Frontal cortex (tissue), 3 donors: ENCODE measurements at regions not wholly inside any gene's neighbourhood (a gene's known extent, or its start where the extent isn't known, plus 50 kb on each side); places are given as distances from the start of the nearest gene placed in this dataset.
"Not testable (repeated sequence)": the region's sequence is repeated elsewhere in the genome, so short reads cannot be mapped to it uniquely, and the experiment has no call there.

ENCODE experiments used
- DNase-seq, 2 donors: peaks; one replicate each; pipeline ENCODE4 v3.0.0; 2012; ENCODE audit warnings: low spot score in 2 of 2
- FAIRE-seq: peaks from 2 replicates; lab custom pipeline; 2012; peaks lifted over from hg19 to GRCh38; lab: Jason Lieb, UNC
- donor health status: control.
- donor health status: control.
- donor health status: control.

GRCh38 chr10:120748519-120748918 lies 102.6 kb upstream of the WDR11 start:
- FAIRE-seq (no peak), DNase-seq (no peak)

- FAIRE-seq (no peak), DNase-seq (no peak)
Observed at GRCh38 chr10:120749072-120749471, 102.1 kb upstream of the WDR11 start.

GRCh38 chr10:120749856-120750566 lies 101.2 kb upstream of the WDR11 start:
- no peak for FAIRE-seq

DNA sequence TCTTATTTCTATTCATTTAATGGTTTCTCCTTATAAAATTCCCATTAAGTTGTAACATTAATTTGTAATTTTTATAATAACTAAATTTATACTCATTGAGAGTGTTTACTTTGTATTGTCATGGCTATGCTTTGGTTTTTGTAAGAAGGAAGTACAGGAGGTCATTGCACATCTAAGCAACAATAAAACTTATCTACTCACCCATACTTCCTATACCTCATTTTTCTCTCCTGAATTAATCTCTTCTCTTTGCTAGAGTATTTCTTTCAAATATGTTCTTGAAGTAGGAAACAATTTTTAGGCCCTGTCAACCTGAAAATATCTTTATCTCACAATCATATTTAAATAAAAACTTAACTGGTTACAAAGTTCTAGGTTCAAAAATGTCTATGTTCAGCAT lies 95.4 kb upstream of the WDR11 start:
- no peak for FAIRE-seq

More at GRCh38 chr10:120749856-120750566, 101.2 kb upstream of the WDR11 start:
- no peak for DNase-seq

DNA sequence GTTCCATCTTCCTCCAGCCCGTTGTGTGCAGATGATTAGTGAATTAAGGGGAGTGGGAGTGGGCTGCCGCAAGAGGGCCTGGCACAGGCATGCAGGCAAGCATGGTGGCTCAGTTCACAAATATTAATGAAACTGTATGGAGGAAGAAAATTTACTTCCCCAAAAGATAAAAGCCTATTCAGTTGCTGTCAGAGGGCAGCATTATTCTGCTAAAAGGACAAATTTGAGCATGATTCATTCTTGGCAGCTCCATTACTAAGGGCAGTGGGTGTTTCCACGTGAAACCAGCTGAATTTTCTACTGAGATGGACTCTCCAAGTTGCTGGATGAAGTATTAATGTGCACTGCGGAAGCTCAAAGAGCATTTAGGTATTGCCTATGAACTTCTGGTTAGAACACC lies 90.9 kb upstream of the WDR11 start:
- DNase-seq (no peak), FAIRE-seq (no peak)

More for the DNA sequence above, 95.4 kb upstream of the WDR11 start:
- DNase-seq: no peak

DNA sequence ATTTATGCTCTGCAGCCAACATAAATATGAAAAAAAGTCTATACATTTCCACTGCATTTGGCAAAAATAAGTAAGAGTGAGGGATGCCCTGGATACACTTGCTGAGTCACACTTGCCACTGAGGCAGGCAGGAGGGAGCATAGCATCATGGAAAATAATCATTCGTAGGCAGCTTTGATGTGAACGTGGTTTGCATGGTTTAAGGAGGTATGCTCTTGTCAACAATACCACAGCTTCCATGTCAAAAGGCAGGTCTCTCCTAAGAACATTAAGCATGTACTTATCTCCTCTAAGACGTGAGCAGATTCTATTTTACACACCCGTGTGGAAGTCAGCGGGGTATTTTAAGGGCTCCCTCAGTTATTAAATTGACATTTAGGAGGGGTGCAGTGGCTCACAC lies 89.2 kb upstream of the WDR11 start:
- no peak for FAIRE-seq

GRCh38 chr10:120765226-120765803 lies 85.8 kb upstream of the WDR11 start:
- FAIRE-seq: no peak
- DNase-seq: no peak

More for the DNA sequence above, 89.2 kb upstream of the WDR11 start:
- no peak for DNase-seq

DNA sequence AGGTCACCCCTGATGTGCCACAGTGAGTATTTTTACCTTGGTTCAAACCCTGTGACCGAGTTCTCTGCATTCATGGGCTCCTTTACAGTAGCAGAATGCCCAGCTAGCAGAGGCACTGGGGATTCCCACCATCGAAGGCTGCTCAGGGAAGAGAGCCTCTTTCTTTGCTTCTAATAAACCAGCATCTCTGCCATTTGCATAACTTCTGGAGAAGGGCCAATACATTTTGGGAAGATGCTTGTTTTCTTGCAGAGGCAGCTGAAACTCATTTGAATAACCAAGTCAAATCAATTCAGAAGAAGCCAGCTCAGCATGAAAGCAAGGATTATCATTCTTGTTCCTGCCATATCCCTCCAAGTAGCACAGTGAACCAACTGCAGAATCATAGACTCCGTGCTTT lies 82.9 kb upstream of the WDR11 start:
- DNase-seq (no peak), FAIRE-seq (no peak)

DNA sequence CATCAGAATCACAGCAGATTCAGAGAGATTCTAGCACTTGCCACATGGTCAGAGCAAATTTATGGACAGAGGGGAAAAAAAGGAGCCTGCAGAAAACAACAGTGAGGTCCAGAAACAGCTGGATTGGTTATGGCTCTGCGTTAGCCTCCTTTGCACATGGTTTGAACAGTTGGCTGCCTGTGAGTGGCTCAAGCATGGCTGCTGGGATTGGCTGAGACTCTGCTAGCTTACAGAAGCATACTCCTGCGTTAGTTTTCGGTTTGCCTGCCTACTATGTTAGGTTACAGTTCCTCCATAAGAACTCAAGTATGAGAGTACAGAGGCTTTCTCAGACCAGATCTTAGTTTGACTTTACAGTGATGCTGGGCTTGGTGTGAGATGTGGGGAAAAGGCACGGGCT lies 80.7 kb upstream of the WDR11 start:
- DNase-seq: no peak
- no peak for FAIRE-seq

- DNase-seq: no peak
- FAIRE-seq: no peak
Observed at GRCh38 chr10:120776442-120776841, 74.7 kb upstream of the WDR11 start.

GRCh38 chr10:120782336-120782735 lies 68.8 kb upstream of the WDR11 start:
- DNase-seq: no peak
- no peak for FAIRE-seq

GRCh38 chr10:120783098-120783497 lies 68.1 kb upstream of the WDR11 start:
- no peak for DNase-seq
- FAIRE-seq: no peak

- FAIRE-seq: no peak
- DNase-seq: no peak
Observed at GRCh38 chr10:120783867-120784266, 67.3 kb upstream of the WDR11 start.

GRCh38 chr10:120788771-120789170 lies 62.4 kb upstream of the WDR11 start:
- FAIRE-seq: no peak
- no peak for DNase-seq

DNA sequence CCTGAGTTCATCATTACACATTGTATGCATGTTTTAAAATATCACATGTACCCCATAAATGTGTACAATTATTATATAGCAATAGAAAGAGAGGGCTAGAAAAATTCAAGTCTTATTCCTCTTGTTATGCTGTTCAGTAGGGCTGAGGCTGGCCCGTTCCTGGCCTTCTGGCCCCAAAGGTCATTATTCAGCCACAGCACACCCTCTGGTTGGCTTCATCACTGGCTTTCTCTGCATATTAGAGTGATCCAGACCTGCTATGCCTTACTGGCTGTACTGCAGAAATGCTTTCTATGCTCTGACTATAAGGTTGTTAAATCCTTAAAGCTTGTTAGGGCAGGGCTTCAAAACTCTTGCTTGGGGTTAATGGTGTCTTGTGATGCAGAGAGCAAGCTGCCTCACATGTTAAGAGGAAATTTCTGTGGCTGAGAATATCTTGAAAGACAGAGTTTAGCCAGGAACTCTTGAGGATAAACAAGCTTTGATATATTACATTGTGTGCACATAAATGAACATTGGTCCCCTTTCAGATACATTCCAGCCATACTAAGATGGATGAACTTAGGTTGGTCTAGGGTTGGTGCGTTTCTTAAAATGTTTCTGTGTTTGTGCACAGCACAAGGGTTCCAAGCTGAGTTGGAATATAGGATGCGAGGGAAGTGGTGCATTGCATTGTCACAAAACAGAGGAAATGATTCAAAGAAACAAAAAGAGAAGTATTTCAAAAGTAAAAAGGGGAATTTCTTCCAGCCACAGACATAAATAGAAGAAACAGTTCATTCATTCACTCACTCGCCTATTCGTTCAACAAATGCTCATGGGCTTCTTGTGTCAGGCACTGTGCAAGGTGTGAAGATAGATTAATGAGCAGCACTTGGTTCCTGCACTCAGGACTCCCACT lies 61.6 kb upstream of the WDR11 start:
- no peak for DNase-seq

GRCh38 chr10:120791316-120791715 lies 59.8 kb upstream of the WDR11 start:
- FAIRE-seq (no peak), DNase-seq (no peak)

More for the DNA sequence above, 61.6 kb upstream of the WDR11 start:
- FAIRE-seq: no peak

- FAIRE-seq (no peak), DNase-seq (no peak)
Observed at GRCh38 chr10:120793088-120793487, 58.1 kb upstream of the WDR11 start.

DNA sequence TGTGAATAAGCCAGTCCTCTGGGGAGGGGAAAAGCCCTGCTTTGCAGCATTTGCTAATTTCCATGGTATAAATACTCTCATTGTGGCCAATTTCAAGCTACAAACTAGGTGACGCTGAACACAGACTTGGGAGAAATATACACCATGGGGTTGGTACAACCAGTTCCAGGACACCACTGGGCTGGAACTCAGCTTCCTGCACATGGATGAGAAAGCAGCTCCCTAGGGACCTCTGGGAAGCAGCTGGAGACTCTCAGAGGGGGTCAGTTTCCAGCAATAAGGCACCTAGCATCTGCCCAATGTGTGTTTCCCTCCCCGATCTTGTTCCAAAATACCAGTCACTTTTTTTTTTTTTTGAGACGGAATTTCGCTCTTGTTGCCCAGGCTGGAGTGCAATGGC lies 56.8 kb upstream of the WDR11 start:
- DNase-seq: no peak
- no peak for FAIRE-seq

DNA sequence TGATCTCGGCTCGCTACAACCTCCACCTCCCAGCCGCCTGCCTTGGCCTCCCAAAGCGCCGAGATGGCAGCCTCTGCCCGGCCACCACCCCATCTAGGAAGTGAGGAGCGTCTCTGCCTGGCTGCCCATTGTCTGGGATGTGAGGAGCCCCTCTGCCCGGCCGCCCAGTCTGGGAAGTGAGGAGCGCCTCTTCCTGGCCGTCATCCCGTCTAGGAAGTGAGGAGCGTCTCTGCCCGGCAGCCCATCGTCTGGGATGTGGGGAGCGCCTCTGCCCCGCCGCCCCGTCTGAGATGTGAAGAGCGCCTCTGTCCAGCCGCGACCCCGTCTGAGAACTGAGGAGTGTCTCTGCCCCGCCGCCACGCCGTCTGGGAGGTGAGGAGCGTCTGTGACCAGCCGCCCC lies 52.9 kb upstream of the WDR11 start:
- not testable (repeated sequence) for FAIRE-seq, DNase-seq

DNA sequence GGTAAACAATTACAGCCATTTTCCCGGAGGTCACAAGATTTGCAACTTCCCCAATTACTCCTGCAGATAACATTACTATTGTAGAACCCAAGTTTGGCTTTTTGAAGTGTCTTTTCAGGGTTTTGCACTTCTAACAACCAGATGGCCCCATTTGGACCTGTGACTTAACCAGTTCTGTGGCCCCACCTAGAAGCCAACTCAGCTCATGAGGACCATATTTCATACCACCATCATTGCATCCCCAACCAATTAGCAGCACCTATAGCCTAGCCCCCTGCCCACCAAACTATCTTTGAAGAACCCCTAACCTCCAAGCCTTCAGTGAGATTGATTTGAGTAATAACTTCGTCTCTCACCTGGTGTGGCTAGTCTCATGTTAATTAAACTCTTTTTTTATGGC lies 51.3 kb upstream of the WDR11 start:
- no peak for DNase-seq

More for the DNA sequence above, 51.3 kb upstream of the WDR11 start:
- FAIRE-seq: no peak
